Thoracic aorta (tissue), 2 donors: ENCODE measurements at regions not wholly inside any gene's neighbourhood (a gene's known extent, or its start where the extent isn't known, plus 50 kb on each side); places are given as distances from the start of the nearest gene placed in this dataset.

Experiments
- ATAC-seq: fragments of 150-250 bp; one replicate; pipeline ENCODE4 v1.8.0; 2017; ENCODE audit warnings: low read depth; ENCODE audit not compliant: insufficient number of reproducible peaks, low FRiP score
- DNase-seq: peaks from one replicate; pipeline ENCODE4 v3.0.0-alpha.2; 2020; ENCODE audit warnings: low spot score
- H3K27ac ChIP-seq, 2 donors: fragments of 200-600 bp; sonication (generic); 1 replicate in 1 of 2; 2 replicates in 1 of 2; pipeline ENCODE4 v1.5.1; 2016; ENCODE audit warnings: mild to moderate bottlenecking in 2 of 2, moderate library complexity in 2 of 2
- H3K27me3 ChIP-seq: fragments of 200-600 bp; sonication (generic); replicated peaks from 2 replicates; pipeline ENCODE4 v1.6.0; 2016; ENCODE audit warnings: mild to moderate bottlenecking; ENCODE audit not compliant: insufficient read depth
- H3K36me3 ChIP-seq: fragments of 200-600 bp; sonication (generic); one replicate; pipeline ENCODE4 v1.5.1; 2016
- H3K4me1 ChIP-seq, 2 donors: fragments of 200-600 bp; sonication (generic); 1 replicate in 1 of 2; 2 replicates in 1 of 2; pipeline versions ENCODE4 v1.5.1 to v1.6.0; 2016; ENCODE audit warnings: low read depth in 2 of 2, mild to moderate bottlenecking in 1 of 2; ENCODE audit not compliant: control insufficient read depth in 1 of 2
- H3K4me3 ChIP-seq: fragments of 200-600 bp; sonication (generic); 2 replicates; pipeline ENCODE4 v1.5.1; 2016; ENCODE audit warnings: mild to moderate bottlenecking
- H3K9me3 ChIP-seq: fragments of 200-600 bp; sonication (generic); 2 replicates; pipeline ENCODE4 v1.5.1; 2016
- CTCF ChIP-seq: fragments of 200-600 bp; sonication (generic); IDR thresholded peaks from one replicate; pipeline ENCODE4 v1.5.1; 2019; ENCODE audit warnings: antibody characterized with exemption

DNA sequence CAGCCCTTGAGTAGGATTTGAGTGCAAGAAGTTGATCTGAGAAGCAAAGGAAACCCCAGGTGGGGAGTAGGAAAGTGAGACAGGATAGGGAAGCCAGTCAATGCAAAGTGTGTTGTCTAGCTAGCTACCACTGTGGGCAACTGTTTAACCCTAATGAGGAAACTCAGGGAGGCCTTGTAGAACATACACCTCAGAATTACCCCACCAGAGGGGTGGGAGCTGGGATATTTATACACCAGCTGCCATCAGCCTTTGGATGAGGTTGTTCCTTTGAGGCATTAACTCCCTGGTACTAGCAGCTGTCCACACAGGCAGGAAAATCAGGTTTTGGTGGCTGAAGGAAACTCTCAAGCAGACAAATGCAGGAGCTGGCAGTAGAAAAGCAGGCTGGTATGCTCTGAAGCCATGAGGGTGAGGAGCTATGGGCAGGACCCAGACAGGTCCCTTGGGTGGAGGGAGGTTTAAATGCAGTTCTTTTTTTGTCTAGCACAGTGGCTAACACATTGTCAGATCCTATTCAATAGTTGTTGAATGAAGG is 60.1 kb upstream of the ARID5B start:
- no peaks in the 10 kb centered on the region for H3K36me3 ChIP-seq
- no peak overlapping the region for H3K27ac ChIP-seq
- H3K9me3 ChIP-seq = no peaks in the 10 kb centered on the region
- no peak for DNase-seq
- TF ChIP-seq CTCF = no peak
- no peaks in the 10 kb centered on the region for H3K27me3 ChIP-seq
- ATAC-seq = no peak
- peaks cover 5 to 31% of the 10 kb centered on the region in 2 donors for H3K4me1 ChIP-seq
- H3K4me3 ChIP-seq = no peak overlapping the region

- no peak for DNase-seq
- Histone ChIP-seq H3K27me3 (no peaks in the 10 kb centered on the region), H3K9me3 (no peaks in the 10 kb centered on the region), H3K4me1 (peaks cover 2 to 25% of the 10 kb centered on the region in 2 donors), H3K4me3 (no peak overlapping the region), H3K27ac (no peak overlapping the region), H3K36me3 (no peaks in the 10 kb centered on the region)
- no peak for TF ChIP-seq CTCF
- no peak for ATAC-seq
These were observed 58.6 kb upstream of the ARID5B start for GRCh38 chr10:61842755-61843497.

GRCh38 chr10:61844116-61844822 is 57.2 kb upstream of the ARID5B start:
- Histone ChIP-seq H3K4me1 (peaks cover 0 to 21% of the 10 kb centered on the region in 2 donors), H3K27me3 (no peaks in the 10 kb centered on the region), H3K4me3 (no peak overlapping the region), H3K9me3 (no peaks in the 10 kb centered on the region), H3K27ac (no peak overlapping the region), H3K36me3 (no peaks in the 10 kb centered on the region)
- ATAC-seq (no peak), DNase-seq (no peak)
- no peak for TF ChIP-seq CTCF

DNA sequence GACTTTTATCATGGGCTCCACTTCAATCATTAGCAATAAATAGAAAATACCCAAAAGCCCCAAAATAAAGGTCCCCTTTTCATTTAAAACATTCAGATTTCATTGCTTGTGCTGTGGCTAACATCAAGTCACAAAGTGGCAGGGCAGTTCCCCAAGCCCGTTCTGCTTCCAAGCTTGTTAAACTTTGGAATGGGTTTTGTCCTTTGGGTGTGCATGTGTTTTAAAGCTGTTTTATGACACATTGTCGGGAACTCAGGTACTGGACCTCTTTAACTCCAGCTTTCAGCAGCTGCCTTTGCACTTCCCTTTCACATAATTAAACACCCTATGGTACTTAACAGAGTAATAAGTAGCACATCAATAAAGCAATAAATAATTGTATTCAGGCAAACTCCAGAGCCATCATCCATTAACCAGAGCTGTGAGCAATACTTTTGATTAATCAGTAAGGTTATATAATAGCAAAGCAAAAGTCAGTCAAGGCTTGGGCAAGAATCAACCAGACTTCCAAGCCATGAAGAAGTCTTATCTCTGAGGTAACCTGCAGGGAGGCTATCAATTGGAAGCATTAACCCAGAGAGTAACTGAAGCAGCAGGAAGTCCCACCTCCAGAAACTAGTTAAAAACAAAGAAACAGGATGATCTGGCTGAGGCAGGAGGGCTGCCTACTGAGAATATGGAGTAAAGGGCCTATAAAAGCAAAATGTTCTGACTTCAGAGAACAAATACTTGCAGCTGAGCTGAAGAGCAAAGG is 56.1 kb upstream of the ARID5B start:
- Histone ChIP-seq H3K27me3 (no peaks in the 10 kb centered on the region), H3K9me3 (no peaks in the 10 kb centered on the region), H3K27ac (no peak overlapping the region), H3K4me3 (no peak overlapping the region), H3K36me3 (no peaks in the 10 kb centered on the region), H3K4me1 (peaks cover 0 to 12% of the 10 kb centered on the region in 2 donors)
- ATAC-seq (no peak), DNase-seq (no peak)
- no peak for TF ChIP-seq CTCF

- TF ChIP-seq CTCF = no peak
- no peaks in the 10 kb centered on the region for H3K27me3 ChIP-seq
- H3K4me3 ChIP-seq = no peak overlapping the region
- no peaks in the 10 kb centered on the region for H3K9me3 ChIP-seq
- ATAC-seq (no peak), DNase-seq (no peak)
- no peaks in the 10 kb centered on the region for H3K36me3 ChIP-seq
- H3K4me1 ChIP-seq = peaks cover 0 to 11% of the 10 kb centered on the region in 2 donors
- H3K27ac ChIP-seq = no peak overlapping the region
These were observed 55.6 kb upstream of the ARID5B start for GRCh38 chr10:61845950-61846268.
